Neural progenitor cell (in vitro differentiated cells): ENCODE measurements at regions not wholly inside any gene's neighbourhood (a gene's known extent, or its start where the extent isn't known, plus 50 kb on each side); places are given as distances from the start of the nearest gene placed in this dataset.

Experiments
- CTCF ChIP-seq: fragments of 200-600 bp; sonication (generic); IDR thresholded peaks from 2 replicates; pipeline ENCODE4 v1.5.1; 2017; ENCODE audit warnings: antibody characterized with exemption, mild to moderate bottlenecking
- EZH2phosphoT487 ChIP-seq: fragments of 200-600 bp; sonication (generic); IDR thresholded peaks from 2 replicates; pipeline ENCODE4 v1.6.1; 2017; ENCODE audit warnings: antibody characterized with exemption

GRCh38 chr15:25183581-25184251 lies 228.9 kb downstream of the SNRPN start:
- TF ChIP-seq CTCF: no peak
- no peak for TF ChIP-seq EZH2phosphoT487
